ENCODE measurements at regions not wholly inside any gene's neighbourhood (a gene's known extent, or its start where the extent isn't known, plus 50 kb on each side); places are given as distances from the start of the nearest gene placed in this dataset.

- no peak overlapping the region for H3K4me3 ChIP-seq (ENCODE audit: low read depth, low read length, poor library complexity, severe bottlenecking)
- H3K36me3 ChIP-seq (ENCODE audit: insufficient read depth, low read length, poor library complexity, severe bottlenecking): no peaks in the 10 kb centered on the region
- no peak overlapping the region for H3K27ac ChIP-seq (ENCODE audit: low read depth, low read length, poor library complexity, severe bottlenecking)
- CTCF ChIA-PET: no interaction called here
- intact Hi-C loops (cut with micrococcal nuclease; ENCODE audit: unreplicated experiment): no loop called here
- no peak for TF ChIP-seq EZH2 (IDR thresholded peaks at IDR 0.05; ENCODE audit: borderline replicate concordance, low read depth, low read length, poor library complexity, severe bottlenecking)
- no peak for TF ChIP-seq CTCF (conservative IDR thresholded peaks at IDR 0.05; ENCODE audit: low read depth, low read length)
- H3K4me1 ChIP-seq (ENCODE audit: insufficient read depth, low read length, poor library complexity, severe bottlenecking): peaks cover 8% of the 10 kb centered on the region
- BruUV-seq (replicated peaks): no TSS peak
- DNase-seq (ENCODE audit: low spot score): no peak
- POLR2A ChIA-PET (ENCODE audit: low non-redundant PET): no interaction called here
- H3K9me3 ChIP-seq (ENCODE audit: low read depth, low read length, poor library complexity, severe bottlenecking): no peaks in the 10 kb centered on the region
- no peaks in the 10 kb centered on the region for H3K27me3 ChIP-seq (replicated peaks; ENCODE audit: insufficient read depth, low read depth, low read length, poor library complexity)
Observed at GRCh38 chr22:27204280-27204679, 546.9 kb downstream of the MIAT start.

- Histone ChIP-seq H3K4me1 (ENCODE audit: insufficient read depth, low read length, poor library complexity, severe bottlenecking) (peaks cover 8% of the 10 kb centered on the region), H3K9me3 (ENCODE audit: low read depth, low read length, poor library complexity, severe bottlenecking) (no peaks in the 10 kb centered on the region), H3K36me3 (ENCODE audit: insufficient read depth, low read length, poor library complexity, severe bottlenecking) (no peaks in the 10 kb centered on the region), H3K27me3 (replicated peaks; ENCODE audit: insufficient read depth, low read depth, low read length, poor library complexity) (no peaks in the 10 kb centered on the region), H3K27ac (ENCODE audit: low read depth, low read length, poor library complexity, severe bottlenecking) (no peak overlapping the region), H3K4me3 (ENCODE audit: low read depth, low read length, poor library complexity, severe bottlenecking) (no peak overlapping the region)
- no TSS peak for BruUV-seq (replicated peaks)
- intact Hi-C loops (cut with micrococcal nuclease; ENCODE audit: unreplicated experiment): no loop called here
- CTCF ChIA-PET: no interaction called here
- TF ChIP-seq EZH2 (IDR thresholded peaks at IDR 0.05; ENCODE audit: borderline replicate concordance, low read depth, low read length, poor library complexity, severe bottlenecking) (no peak), CTCF (conservative IDR thresholded peaks at IDR 0.05; ENCODE audit: low read depth, low read length) (no peak)
- POLR2A ChIA-PET (ENCODE audit: low non-redundant PET): no interaction called here
- no peak for DNase-seq (ENCODE audit: low spot score)
Observed at GRCh38 chr22:27204817-27205216, 547.4 kb downstream of the MIAT start.

- H3K27ac ChIP-seq (ENCODE audit: low read depth, low read length, poor library complexity, severe bottlenecking): no peak overlapping the region
- H3K36me3 ChIP-seq (ENCODE audit: insufficient read depth, low read length, poor library complexity, severe bottlenecking): no peaks in the 10 kb centered on the region
- ChIA-PET CTCF (no interaction called here), POLR2A (ENCODE audit: low non-redundant PET) (no interaction called here)
- H3K9me3 ChIP-seq (ENCODE audit: low read depth, low read length, poor library complexity, severe bottlenecking): no peaks in the 10 kb centered on the region
- peaks cover 8% of the 10 kb centered on the region for H3K4me1 ChIP-seq (ENCODE audit: insufficient read depth, low read length, poor library complexity, severe bottlenecking)
- no peak for DNase-seq (ENCODE audit: low spot score)
- TF ChIP-seq CTCF (conservative IDR thresholded peaks at IDR 0.05; ENCODE audit: low read depth, low read length) (no peak), EZH2 (IDR thresholded peaks at IDR 0.05; ENCODE audit: borderline replicate concordance, low read depth, low read length, poor library complexity, severe bottlenecking) (no peak)
- no peaks in the 10 kb centered on the region for H3K27me3 ChIP-seq (replicated peaks; ENCODE audit: insufficient read depth, low read depth, low read length, poor library complexity)
- H3K4me3 ChIP-seq (ENCODE audit: low read depth, low read length, poor library complexity, severe bottlenecking): no peak overlapping the region
- intact Hi-C loops (cut with micrococcal nuclease; ENCODE audit: unreplicated experiment): no loop called here
- BruUV-seq (replicated peaks): no TSS peak
Observed at GRCh38 chr22:27205492-27206373, 548.3 kb downstream of the MIAT start.

Data from A673 (cell line).